RWPE2 (cell line): ENCODE measurements at regions not wholly inside any gene's neighbourhood (a gene's known extent, or its start where the extent isn't known, plus 50 kb on each side); places are given as distances from the start of the nearest gene placed in this dataset.

Experiments
- ATAC-seq: fragments of 200-7000 bp; cut with Tn5 transposase; 3 replicates; pipeline ENCODE4 v1.9.1; 2021; ENCODE audit warnings: low read depth
- DNase-seq: peaks from one replicate; pipeline ENCODE4 v3.0.0-alpha.2; 2020; ENCODE audit warnings: low spot score
- H3K27ac ChIP-seq: fragments of 450-650 bp; 2 replicates; pipeline ENCODE4 v1.5.1; 2017; ENCODE audit warnings: mild to moderate bottlenecking; ENCODE audit not compliant: poor library complexity, severe bottlenecking
- H3K27me3 ChIP-seq: fragments of 250-450 bp; sonication (Bioruptor Pico); 2 replicates; pipeline ENCODE4 v1.5.1; 2021; ENCODE audit warnings: mild to moderate bottlenecking, moderate library complexity; ENCODE audit not compliant: insufficient read depth, poor library complexity, severe bottlenecking
- H3K36me3 ChIP-seq: fragments of 250-450 bp; sonication (Bioruptor Pico); 2 replicates; pipeline ENCODE4 v1.5.1; 2020; ENCODE audit warnings: low read depth, mild to moderate bottlenecking, moderate library complexity
- H3K4me1 ChIP-seq: fragments of 250-450 bp; sonication (Bioruptor Pico); 2 replicates; pipeline ENCODE4 v1.5.1; 2021; ENCODE audit warnings: mild to moderate bottlenecking, moderate library complexity; ENCODE audit not compliant: insufficient read depth, poor library complexity, severe bottlenecking
- H3K4me3 ChIP-seq: fragments of 250-450 bp; sonication (Bioruptor Pico); 2 replicates; pipeline ENCODE4 v1.5.1; 2021; ENCODE audit warnings: mild to moderate bottlenecking, moderate library complexity; ENCODE audit not compliant: severe bottlenecking
- H3K9me3 ChIP-seq: fragments of 250-450 bp; sonication (Bioruptor Pico); 2 replicates; pipeline ENCODE4 v1.5.1; 2021; ENCODE audit warnings: mild to moderate bottlenecking, moderate library complexity; ENCODE audit not compliant: severe bottlenecking
- CTCF ChIP-seq: fragments of 450-650 bp; IDR thresholded peaks from one replicate; pipeline ENCODE4 v1.5.1; 2017; ENCODE audit warnings: mild to moderate bottlenecking, moderate library complexity; ENCODE audit not compliant: poor library complexity, severe bottlenecking

DNA sequence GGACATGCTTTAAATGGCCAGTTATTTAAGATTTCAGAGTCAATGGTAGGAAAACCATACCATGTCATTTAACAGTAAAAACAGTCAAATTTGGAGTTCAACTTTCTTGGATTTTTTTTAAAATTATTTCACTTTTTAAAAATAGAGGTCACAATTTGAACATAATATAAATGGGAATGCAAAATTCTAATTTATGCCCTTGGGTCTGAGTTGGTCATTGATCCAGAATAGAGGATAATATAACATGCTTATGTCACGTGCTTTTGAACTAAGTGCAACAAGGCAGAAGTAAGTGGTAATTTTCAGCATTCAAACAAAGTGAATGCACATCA lies 113.1 kb upstream of the SLC35F3 start:
- no peak overlapping the region for H3K27ac ChIP-seq
- no peak for DNase-seq
- no peaks in the 10 kb centered on the region for H3K4me1 ChIP-seq
- TF ChIP-seq CTCF: peak; percentile 53
- ATAC-seq: no peak
- H3K36me3 ChIP-seq: no peaks in the 10 kb centered on the region
- H3K4me3 ChIP-seq: no peak overlapping the region
- no peaks in the 10 kb centered on the region for H3K9me3 ChIP-seq
- H3K27me3 ChIP-seq: no peaks in the 10 kb centered on the region

- no peak for TF ChIP-seq CTCF
- DNase-seq (no peak), ATAC-seq (no peak)
- H3K4me1 ChIP-seq: no peaks in the 10 kb centered on the region
- H3K9me3 ChIP-seq: no peaks in the 10 kb centered on the region
- no peaks in the 10 kb centered on the region for H3K36me3 ChIP-seq
- H3K27ac ChIP-seq: no peak overlapping the region
- H3K27me3 ChIP-seq: no peaks in the 10 kb centered on the region
- H3K4me3 ChIP-seq: no peak overlapping the region
Observed at GRCh38 chr1:233791721-233792120, 112.8 kb upstream of the SLC35F3 start.

DNA sequence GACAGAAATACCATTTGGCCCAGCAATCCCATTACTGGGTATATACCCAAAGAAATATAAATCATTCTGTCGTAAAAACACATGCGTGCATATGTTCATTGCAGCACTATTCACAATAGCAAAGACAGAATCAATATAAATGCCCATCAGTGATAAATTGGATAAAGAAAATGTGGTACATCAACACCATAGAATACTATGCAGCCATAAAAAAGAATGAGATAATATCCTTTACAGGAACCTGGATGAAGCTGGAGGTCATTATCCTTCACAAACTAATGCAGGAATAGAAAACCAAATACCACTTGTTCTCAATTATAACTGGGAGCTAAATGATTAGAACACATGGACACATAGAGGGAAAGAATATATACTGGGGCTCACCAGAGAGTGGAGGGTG lies 109.6 kb upstream of the SLC35F3 start:
- DNase-seq (no peak), ATAC-seq (no peak)
- Histone ChIP-seq H3K27me3 (no peaks in the 10 kb centered on the region), H3K36me3 (no peaks in the 10 kb centered on the region), H3K27ac (no peak overlapping the region), H3K4me1 (no peaks in the 10 kb centered on the region), H3K4me3 (no peak overlapping the region), H3K9me3 (no peaks in the 10 kb centered on the region)
- TF ChIP-seq CTCF: no peak

- no peak for ATAC-seq
- no peak for DNase-seq
- no peaks in the 10 kb centered on the region for H3K4me1 ChIP-seq
- TF ChIP-seq CTCF: no peak
- no peak overlapping the region for H3K4me3 ChIP-seq
- H3K36me3 ChIP-seq: no peaks in the 10 kb centered on the region
- H3K27ac ChIP-seq: no peak overlapping the region
- no peaks in the 10 kb centered on the region for H3K9me3 ChIP-seq
- no peaks in the 10 kb centered on the region for H3K27me3 ChIP-seq
Observed at GRCh38 chr1:233796146-233796783, 108.2 kb upstream of the SLC35F3 start.

DNA sequence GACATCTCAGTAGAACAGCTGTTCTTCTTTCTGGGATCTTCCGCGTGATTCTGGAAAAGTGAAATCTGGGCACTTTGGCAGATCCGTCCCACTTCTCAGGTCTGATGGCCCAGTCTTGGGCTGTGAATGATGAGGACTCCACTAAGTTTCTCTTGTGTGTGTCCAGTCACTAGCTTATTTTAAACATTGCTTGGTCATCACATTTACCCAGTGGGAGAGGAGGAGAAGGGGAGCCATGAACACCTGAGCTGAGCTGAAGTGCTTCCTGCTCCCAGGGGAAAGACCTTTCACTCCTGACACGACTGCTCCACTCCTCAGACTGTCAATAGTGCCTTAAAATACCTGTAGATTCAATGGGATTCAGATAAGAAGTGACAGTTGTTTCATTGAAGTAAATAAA lies 101.9 kb upstream of the SLC35F3 start:
- Histone ChIP-seq H3K36me3 (no peaks in the 10 kb centered on the region), H3K4me3 (no peak overlapping the region), H3K27me3 (no peaks in the 10 kb centered on the region), H3K9me3 (no peaks in the 10 kb centered on the region), H3K4me1 (no peaks in the 10 kb centered on the region), H3K27ac (no peak overlapping the region)
- no peak for TF ChIP-seq CTCF
- ATAC-seq (no peak), DNase-seq (no peak)
